HCT116 (cell line): ENCODE measurements at regions not wholly inside any gene's neighbourhood (a gene's known extent, or its start where the extent isn't known, plus 50 kb on each side); places are given as distances from the start of the nearest gene placed in this dataset.

ENCODE experiments used
- ATAC-seq: fragments of 200-7000 bp; cut with Tn5 transposase; 2 replicates; pipeline ENCODE4 v1.9.1; 2020; ENCODE audit warnings: mild to moderate bottlenecking, moderate library complexity
- BruUV-seq: library from RNA; stranded (reverse); fragments of 400-500 nt; replicated peaks from 2 replicates; lab custom pipeline; 2021; lab: Mats Ljungman, UMichigan
- CTCF ChIA-PET: fragments of 300-600 bp; sonication (Branson Sonifier 250); formaldehyde crosslinking; loops from one replicate; lab custom pipeline; 2021; ENCODE audit warnings: antibody characterized with exemption; lab: Charles Lee
- POLR2A ChIA-PET: fragments of 300-600, 350-600 bp; sonication (Branson Sonifier 250); formaldehyde crosslinking; loops from one replicate; lab custom pipeline; 2021; ENCODE audit warnings: antibody characterized with exemption; lab: Charles Lee
- RAD21 ChIA-PET, 2 experiments: fragments of 300-600 bp; sonication (Branson Sonifier 250); formaldehyde crosslinking; loops; one replicate each; lab custom pipeline; 2023; ENCODE audit warnings: low total read pairs in 2 of 2; ENCODE audit not compliant: uncharacterized antibody in 2 of 2, unreplicated experiment in 2 of 2, low non-redundant PET in 1 of 2; lab: Charles Lee
- DNase-seq: peaks from one replicate; pipeline ENCODE4 v3.0.0-alpha.2; 2010; ENCODE audit warnings: low read depth, low spot score
- H2AFZ ChIP-seq: fragments of 200-600 bp; shearing (Covaris generic), sonication (generic); 2 replicates; pipeline ENCODE4 v1.6.1; 2017; ENCODE audit warnings: low read depth, mixed run types, mixed read lengths, antibody characterized with exemption, low read length; ENCODE audit not compliant: poor library complexity, severe bottlenecking
- H3K27ac ChIP-seq: 2 replicates; pipeline ENCODE4 v1.5.1; 2012; ENCODE audit warnings: low read depth, low read length
- H3K27me3 ChIP-seq: fragments of 200-600 bp; sonication (generic); 2 replicates; pipeline ENCODE4 v1.6.1; 2016; ENCODE audit warnings: mixed run types, low read length, mixed read lengths; ENCODE audit not compliant: insufficient read depth
- H3K36me3 ChIP-seq, 2 experiments: fragments of 200-500 bp in 1 of 2; fragments of 200-600 bp in 1 of 2; sonication (Bioruptor generic) in 1 of 2; sonication (generic) in 1 of 2; 2 replicates each; pipeline versions ENCODE4 v1.5.1 to v1.6.1; 2014 to 2016; ENCODE audit warnings: low read length in 2 of 2, inconsistent platforms in 1 of 2, mixed read lengths in 1 of 2, mixed run types in 1 of 2; ENCODE audit not compliant: insufficient read depth in 2 of 2, control insufficient read depth in 1 of 2
- H3K4me1 ChIP-seq, 2 experiments: fragments of 200-600 bp in 1 of 2; sonication (generic) in 1 of 2; 2 replicates each; pipeline versions ENCODE4 v1.5.1 to v1.6.1; 2012 to 2017; ENCODE audit warnings: low read length in 2 of 2, inconsistent platforms in 1 of 2, mild to moderate bottlenecking in 1 of 2, mixed read lengths in 1 of 2, mixed run types in 1 of 2, moderate library complexity in 1 of 2; ENCODE audit not compliant: insufficient read depth in 2 of 2, control insufficient read depth in 1 of 2
- H3K4me2 ChIP-seq: fragments of 200-600 bp; sonication (generic); 2 replicates; pipeline ENCODE4 v1.6.1; 2017; ENCODE audit warnings: mixed run types, low read length, mixed read lengths
- H3K4me3 ChIP-seq, 2 experiments: fragments of 200-600 bp in 1 of 2; sonication (generic) in 1 of 2; replicated peaks in 1 of 2; 2 replicates each; pipeline ENCODE4 v1.5.1; 2011 to 2016; ENCODE audit warnings: low read length in 2 of 2, control low read depth in 1 of 2, low read depth in 1 of 2, mild to moderate bottlenecking in 1 of 2, mixed read lengths in 1 of 2, mixed run types in 1 of 2
- H3K79me2 ChIP-seq: fragments of 200-600 bp; sonication (generic); 2 replicates; pipeline ENCODE4 v1.6.1; 2017; ENCODE audit warnings: mild to moderate bottlenecking, mixed run types, low read length, moderate library complexity, mixed read lengths; ENCODE audit not compliant: insufficient read depth
- H3K9ac ChIP-seq: fragments of 200-600 bp; sonication (generic); 2 replicates; pipeline ENCODE4 v1.6.1; 2016; ENCODE audit warnings: low read length, mixed read lengths
- H3K9me2 ChIP-seq: fragments of 200-600 bp; sonication (generic), shearing (Covaris generic); 2 replicates; pipeline ENCODE4 v1.6.1; 2017; ENCODE audit warnings: mixed run types, mild to moderate bottlenecking, moderate library complexity; ENCODE audit not compliant: insufficient read depth
- H3K9me3 ChIP-seq, 2 experiments: fragments of 200-500 bp in 1 of 2; fragments of 200-600 bp in 1 of 2; sonication (Bioruptor generic) in 1 of 2; sonication (generic) in 1 of 2; 2 replicates each; pipeline ENCODE4 v1.6.1; 2014 to 2017; ENCODE audit warnings: low read length in 2 of 2, mixed read lengths in 2 of 2, inconsistent platforms in 1 of 2, low read depth in 1 of 2, mild to moderate bottlenecking in 1 of 2, mixed run types in 1 of 2, moderate library complexity in 1 of 2; ENCODE audit not compliant: control insufficient read depth in 1 of 2, insufficient read depth in 1 of 2
- H4K20me1 ChIP-seq: fragments of 200-600 bp; sonication (generic), shearing (Covaris generic); 2 replicates; pipeline ENCODE4 v1.6.1; 2017; ENCODE audit warnings: mixed run types, mild to moderate bottlenecking, moderate library complexity; ENCODE audit not compliant: insufficient read depth
- ATF3 ChIP-seq: IDR thresholded peaks from 2 replicates; pipeline ENCODE4 v1.6.1; 2012
- CBX3 ChIP-seq: IDR thresholded peaks from 2 replicates; pipeline ENCODE4 v1.6.1; 2012; ENCODE audit warnings: low read depth
- ELF1 ChIP-seq: IDR thresholded peaks from 2 replicates; pipeline ENCODE4 v1.6.1; 2012; ENCODE audit warnings: low read depth, borderline replicate concordance
- EZH2 ChIP-seq: fragments of 200-600 bp; sonication (generic); IDR thresholded peaks from 2 replicates; pipeline ENCODE4 v1.6.1; 2017; ENCODE audit warnings: antibody characterized with exemption, mixed run types
- EZH2phosphoT487 ChIP-seq: fragments of 200-600 bp; IDR thresholded peaks from 2 replicates; pipeline ENCODE4 v1.6.1; 2018; ENCODE audit warnings: antibody characterized with exemption, borderline replicate concordance
- JUND ChIP-seq: IDR thresholded peaks from 2 replicates; pipeline ENCODE4 v1.6.1; 2012
- MAX ChIP-seq: IDR thresholded peaks from 2 replicates; pipeline ENCODE4 v1.6.1; 2012
- POLR2A ChIP-seq: IDR thresholded peaks from 2 replicates; pipeline ENCODE4 v1.7.0; 2011; ENCODE audit warnings: borderline replicate concordance; ENCODE audit not compliant: insufficient read depth, insufficient read length; ENCODE audit errors: extremely low read depth
- POLR2AphosphoS5 ChIP-seq: IDR thresholded peaks from 2 replicates; pipeline ENCODE4 v1.6.1; 2011; ENCODE audit warnings: mild to moderate bottlenecking, low read depth, low read length, moderate library complexity
- SIN3A ChIP-seq: IDR thresholded peaks from 2 replicates; pipeline ENCODE4 v1.6.1; 2012; ENCODE audit warnings: low read depth
- SP1 ChIP-seq: IDR thresholded peaks from 2 replicates; pipeline ENCODE4 v1.6.1; 2012; ENCODE audit warnings: low read depth
- YY1 ChIP-seq: IDR thresholded peaks from 2 replicates; pipeline ENCODE4 v1.6.1; 2011; ENCODE audit warnings: low read length, low read depth, moderate library complexity, mild to moderate bottlenecking; ENCODE audit not compliant: insufficient replicate concordance; ENCODE audit errors: extremely low read depth
- intact Hi-C: fragments of 100-400 bp; cut with micrococcal nuclease; formaldehyde crosslinking; loops from 2 replicates; pipeline ENCODE4 v1.10.0; 2022
- TF ChIP-seq, protein P1 (sequence below): IDR thresholded peaks from 2 replicates; pipeline ENCODE4 v1.6.1; 2011; ENCODE audit warnings: mild to moderate bottlenecking, low read length, moderate library complexity; ENCODE audit not compliant: insufficient replicate concordance; ENCODE audit errors: extremely low read depth
- TF ChIP-seq, protein P2 (sequence below), 3 experiments: fragments of 200-600 bp in 1 of 3; sonication (generic) in 1 of 3; IDR thresholded peaks in 2 of 3; conservative IDR thresholded peaks in 1 of 3; 2 replicates each; pipeline ENCODE4 v1.5.1; 2012 to 2017; ENCODE audit warnings: low read depth in 2 of 3, low read length in 2 of 3, antibody characterized with exemption in 1 of 3, borderline replicate concordance in 1 of 3, control low read depth in 1 of 3, mild to moderate bottlenecking in 1 of 3, mixed read lengths in 1 of 3, mixed run types in 1 of 3, moderate library complexity in 1 of 3; ENCODE audit not compliant: insufficient read depth in 1 of 3

GRCh38 chr1:59116920-59117542, 179.9 kb upstream of the FGGY start:
- no peaks in the 10 kb centered on the region for H3K79me2 ChIP-seq
- no peak overlapping the region for H3K4me3 ChIP-seq
- H3K27ac ChIP-seq: no peak overlapping the region
- H3K4me2 ChIP-seq: no peak overlapping the region
- H2AFZ ChIP-seq: peak overlapping the region; percentile 47
- no peaks in the 10 kb centered on the region for H3K27me3 ChIP-seq
- BruUV-seq: no TSS peak
- H3K9me2 ChIP-seq: no peaks in the 10 kb centered on the region
- ATAC-seq (no peak), DNase-seq (no peak)
- POLR2A ChIA-PET: no interaction called here
- H3K9ac ChIP-seq: no peak overlapping the region
- intact Hi-C loops: no loop called here
- RAD21 ChIA-PET: no interaction called here
- no peaks in the 10 kb centered on the region for H3K36me3 ChIP-seq
- TF ChIP-seq EZH2phosphoT487 (no peak), SP1 (no peak), JUND (no peak), SIN3A (no peak), CBX3 (no peak), ELF1 (no peak), POLR2A (no peak), YY1 (no peak), EZH2 (no peak), MAX (no peak), POLR2AphosphoS5 (no peak), ATF3 (no peak)
- TF ChIP-seq, protein P1, sequence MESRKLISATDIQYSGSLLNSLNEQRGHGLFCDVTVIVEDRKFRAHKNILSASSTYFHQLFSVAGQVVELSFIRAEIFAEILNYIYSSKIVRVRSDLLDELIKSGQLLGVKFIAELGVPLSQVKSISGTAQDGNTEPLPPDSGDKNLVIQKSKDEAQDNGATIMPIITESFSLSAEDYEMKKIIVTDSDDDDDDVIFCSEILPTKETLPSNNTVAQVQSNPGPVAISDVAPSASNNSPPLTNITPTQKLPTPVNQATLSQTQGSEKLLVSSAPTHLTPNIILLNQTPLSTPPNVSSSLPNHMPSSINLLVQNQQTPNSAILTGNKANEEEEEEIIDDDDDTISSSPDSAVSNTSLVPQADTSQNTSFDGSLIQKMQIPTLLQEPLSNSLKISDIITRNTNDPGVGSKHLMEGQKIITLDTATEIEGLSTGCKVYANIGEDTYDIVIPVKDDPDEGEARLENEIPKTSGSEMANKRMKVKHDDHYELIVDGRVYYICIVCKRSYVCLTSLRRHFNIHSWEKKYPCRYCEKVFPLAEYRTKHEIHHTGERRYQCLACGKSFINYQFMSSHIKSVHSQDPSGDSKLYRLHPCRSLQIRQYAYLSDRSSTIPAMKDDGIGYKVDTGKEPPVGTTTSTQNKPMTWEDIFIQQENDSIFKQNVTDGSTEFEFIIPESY: no peak
- TF ChIP-seq, protein P2, sequence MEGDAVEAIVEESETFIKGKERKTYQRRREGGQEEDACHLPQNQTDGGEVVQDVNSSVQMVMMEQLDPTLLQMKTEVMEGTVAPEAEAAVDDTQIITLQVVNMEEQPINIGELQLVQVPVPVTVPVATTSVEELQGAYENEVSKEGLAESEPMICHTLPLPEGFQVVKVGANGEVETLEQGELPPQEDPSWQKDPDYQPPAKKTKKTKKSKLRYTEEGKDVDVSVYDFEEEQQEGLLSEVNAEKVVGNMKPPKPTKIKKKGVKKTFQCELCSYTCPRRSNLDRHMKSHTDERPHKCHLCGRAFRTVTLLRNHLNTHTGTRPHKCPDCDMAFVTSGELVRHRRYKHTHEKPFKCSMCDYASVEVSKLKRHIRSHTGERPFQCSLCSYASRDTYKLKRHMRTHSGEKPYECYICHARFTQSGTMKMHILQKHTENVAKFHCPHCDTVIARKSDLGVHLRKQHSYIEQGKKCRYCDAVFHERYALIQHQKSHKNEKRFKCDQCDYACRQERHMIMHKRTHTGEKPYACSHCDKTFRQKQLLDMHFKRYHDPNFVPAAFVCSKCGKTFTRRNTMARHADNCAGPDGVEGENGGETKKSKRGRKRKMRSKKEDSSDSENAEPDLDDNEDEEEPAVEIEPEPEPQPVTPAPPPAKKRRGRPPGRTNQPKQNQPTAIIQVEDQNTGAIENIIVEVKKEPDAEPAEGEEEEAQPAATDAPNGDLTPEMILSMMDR (IDR thresholded peaks at IDR 0.05 in 2 of 3, conservative IDR thresholded peaks at IDR 0.05 in 1 of 3; ENCODE audit: borderline replicate concordance in 1 of 3, insufficient read depth in 1 of 3, low read depth in 2 of 3, low read length in 2 of 3): no peak
- CTCF ChIA-PET: no interaction called here
- H3K4me1 ChIP-seq: peaks cover 0 to 5% of the 10 kb centered on the region in 2 experiments; a peak in 1 of 4 replicates
- H4K20me1 ChIP-seq: no peaks in the 10 kb centered on the region
- no peaks in the 10 kb centered on the region for H3K9me3 ChIP-seq
